Spleen (tissue), 11 donors: ENCODE measurements at regions not wholly inside any gene's neighbourhood (a gene's known extent, or its start where the extent isn't known, plus 50 kb on each side); places are given as distances from the start of the nearest gene placed in this dataset.
"Not testable (repeated sequence)": the region's sequence is repeated elsewhere in the genome, so short reads cannot be mapped to it uniquely, and the experiment has no call there.

ENCODE experiments used
- DNase-seq: peaks from one replicate; pipeline ENCODE4 v3.0.0-alpha.2; 2020
- H3K27ac ChIP-seq, 8 donors: fragments of 200-600 bp; sonication (generic) in 7 of 8; 1 replicate in 4 of 8; 2 replicates in 4 of 8; pipeline versions ENCODE4 v1.5.0 to v1.8.0; 2016 to 2021; ENCODE audit warnings: inconsistent platforms in 4 of 8, mild to moderate bottlenecking in 4 of 8, moderate library complexity in 1 of 8
- H3K27me3 ChIP-seq, 7 donors: fragments of 200-600 bp; sonication (generic) in 6 of 7; replicated peaks in 1 of 7; 1 replicate in 4 of 7; 2 replicates in 3 of 7; pipeline versions ENCODE4 v1.5.0 to v1.8.0; 2016 to 2021; ENCODE audit warnings: inconsistent platforms in 3 of 7, mild to moderate bottlenecking in 1 of 7
- H3K36me3 ChIP-seq, 6 donors: fragments of 200-600 bp; sonication (generic) in 5 of 6; 1 replicate in 4 of 6; 2 replicates in 2 of 6; pipeline versions ENCODE4 v1.5.0 to v1.8.0; 2016 to 2021; ENCODE audit warnings: inconsistent platforms in 2 of 6
- H3K4me1 ChIP-seq, 6 donors: fragments of 200-600 bp; sonication (generic) in 5 of 6; 1 replicate in 3 of 6; 2 replicates in 3 of 6; pipeline versions ENCODE4 v1.5.0 to v1.8.0; 2016 to 2021; ENCODE audit warnings: inconsistent platforms in 3 of 6
- H3K4me3 ChIP-seq, 8 donors: fragments of 200-600 bp; sonication (generic) in 7 of 8; 1 replicate in 4 of 8; 2 replicates in 4 of 8; pipeline versions ENCODE4 v1.5.0 to v1.8.0; 2016 to 2021; ENCODE audit warnings: inconsistent platforms in 4 of 8, mild to moderate bottlenecking in 4 of 8, moderate library complexity in 2 of 8
- H3K9me3 ChIP-seq, 8 donors: fragments of 200-600 bp; sonication (generic) in 7 of 8; 1 replicate in 4 of 8; 2 replicates in 4 of 8; pipeline versions ENCODE4 v1.5.0 to v1.8.0; 2016 to 2021; ENCODE audit warnings: inconsistent platforms in 4 of 8
- POLR2A ChIP-seq, 3 donors: fragments of 450-650 bp; IDR thresholded peaks; one replicate each; pipeline ENCODE4 v1.5.1; 2017; ENCODE audit warnings: antibody characterized with exemption in 3 of 3, mild to moderate bottlenecking in 1 of 3
- POLR2AphosphoS5 ChIP-seq, 3 donors: sonication (generic); formaldehyde crosslinking; IDR thresholded peaks; one replicate each; pipeline ENCODE4 v1.5.1; 2017; ENCODE audit warnings: antibody characterized with exemption in 3 of 3
- WGBS, 5 donors: extraction: QIAGEN DNeasy Blood & Tissue Kit in 3 of 5; methylation state at CpG; one replicate each; pipeline versions ENCODE4 v1.1.5 to v1.1.7; 2013 to 2018; 5-methylcytosine and 5-hydroxymethylcytosine counted together
- intact Hi-C: fragments of 100-400 bp; cut with DNase I; formaldehyde crosslinking; loops from one replicate; pipeline ENCODE4 v1.15.0; 2023; ENCODE audit warnings: low total_unique reads
- TF ChIP-seq, protein P1 (sequence below), 11 experiments: fragments of 200-600 bp in 7 of 11; fragments of 450-650 bp in 4 of 11; sonication (generic) in 4 of 11; IDR thresholded peaks in 8 of 11; conservative IDR thresholded peaks in 3 of 11; 1 replicate in 7 of 11; 2 replicates in 4 of 11; pipeline versions ENCODE4 v1.4.0 to v1.8.0; 2016 to 2021; ENCODE audit warnings: antibody characterized with exemption in 11 of 11, inconsistent platforms in 4 of 11, mild to moderate bottlenecking in 1 of 11
- donor health status: healthy with polysubstance abuse.
- donor health status: DM: no; HTN: no; CAD: no; lungs with moderate emphysema.
- donor health status: DM: no; HTN: no; CAD: no.
- donor health status: Bipolar disorder and iron deficiency.
- donor health status: healthy.
- donor health status: DM: no; HTN: no; CAD: no.
- donor health status: DM: yes; HTN: yes; CAD: no.

DNA sequence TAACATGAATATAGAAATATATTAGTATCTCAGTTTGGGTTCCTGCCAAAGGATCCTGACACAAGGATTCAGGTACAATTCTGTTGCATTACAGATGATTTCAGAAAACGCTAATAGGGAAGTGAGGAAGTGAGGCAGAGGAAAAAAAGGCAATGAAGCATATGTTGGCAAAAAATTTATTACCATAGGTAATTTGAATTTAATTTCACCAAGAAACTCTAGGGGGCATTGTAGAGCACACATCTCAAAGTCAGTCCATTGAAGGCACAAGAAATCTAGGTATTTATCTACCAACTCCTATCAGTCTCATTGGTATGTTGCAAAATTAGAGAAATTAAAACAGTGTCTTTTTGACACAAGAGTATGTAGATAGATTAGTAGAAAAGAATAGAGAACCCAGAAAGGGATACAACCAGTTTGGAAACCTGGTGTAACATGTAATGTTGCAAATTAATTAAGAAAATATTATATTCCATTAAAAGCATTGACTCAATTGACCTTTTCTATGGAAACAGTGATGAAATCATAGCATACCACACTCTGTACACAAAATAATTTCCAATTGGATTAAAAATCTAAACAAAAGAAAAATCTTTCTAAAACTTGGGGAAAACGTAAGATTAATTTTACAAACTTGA lies 104.9 kb upstream of the SNX7 start:
- intact Hi-C loops = no loop called here
- H3K4me1 ChIP-seq = no peaks in the 10 kb centered on the region
- WGBS, 5 donors = 41 to 48% (median 45%) methylated on average over 2 of the region's 2 CpGs
- H3K27me3 ChIP-seq = no peaks in the 10 kb centered on the region
- no peak overlapping the region for H3K27ac ChIP-seq
- H3K36me3 ChIP-seq = no peaks in the 10 kb centered on the region
- DNase-seq = no peak
- H3K4me3 ChIP-seq = no peak overlapping the region
- no peak for TF ChIP-seq POLR2AphosphoS5 (IDR thresholded peaks at IDR 0.05)
- TF ChIP-seq POLR2A (IDR thresholded peaks at IDR 0.05) = no peak
- TF ChIP-seq, protein P1, sequence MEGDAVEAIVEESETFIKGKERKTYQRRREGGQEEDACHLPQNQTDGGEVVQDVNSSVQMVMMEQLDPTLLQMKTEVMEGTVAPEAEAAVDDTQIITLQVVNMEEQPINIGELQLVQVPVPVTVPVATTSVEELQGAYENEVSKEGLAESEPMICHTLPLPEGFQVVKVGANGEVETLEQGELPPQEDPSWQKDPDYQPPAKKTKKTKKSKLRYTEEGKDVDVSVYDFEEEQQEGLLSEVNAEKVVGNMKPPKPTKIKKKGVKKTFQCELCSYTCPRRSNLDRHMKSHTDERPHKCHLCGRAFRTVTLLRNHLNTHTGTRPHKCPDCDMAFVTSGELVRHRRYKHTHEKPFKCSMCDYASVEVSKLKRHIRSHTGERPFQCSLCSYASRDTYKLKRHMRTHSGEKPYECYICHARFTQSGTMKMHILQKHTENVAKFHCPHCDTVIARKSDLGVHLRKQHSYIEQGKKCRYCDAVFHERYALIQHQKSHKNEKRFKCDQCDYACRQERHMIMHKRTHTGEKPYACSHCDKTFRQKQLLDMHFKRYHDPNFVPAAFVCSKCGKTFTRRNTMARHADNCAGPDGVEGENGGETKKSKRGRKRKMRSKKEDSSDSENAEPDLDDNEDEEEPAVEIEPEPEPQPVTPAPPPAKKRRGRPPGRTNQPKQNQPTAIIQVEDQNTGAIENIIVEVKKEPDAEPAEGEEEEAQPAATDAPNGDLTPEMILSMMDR (IDR thresholded peaks at IDR 0.05 in 8 of 11, conservative IDR thresholded peaks at IDR 0.05 in 3 of 11) = no peak
- H3K9me3 ChIP-seq = peaks cover 0 to under 1% (median 0%) of the 10 kb centered on the region in 8 donors

DNA sequence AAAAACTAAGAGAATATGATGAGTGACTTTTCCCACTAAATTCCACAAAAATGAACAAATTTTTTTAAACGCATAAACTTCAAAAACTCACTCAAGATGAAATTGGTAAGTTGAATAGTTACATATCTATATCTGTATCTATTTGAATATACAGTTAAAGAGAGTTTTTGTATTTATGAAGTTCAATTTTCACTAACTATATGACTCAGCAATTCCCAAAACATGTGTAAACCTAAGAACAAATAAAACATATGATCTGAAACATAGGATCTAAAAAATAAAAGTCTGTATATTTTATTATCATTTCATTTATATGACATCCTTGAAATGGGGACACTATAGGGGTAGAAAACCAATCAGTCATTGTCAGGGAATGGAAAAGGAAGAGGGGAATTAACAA lies 105.7 kb upstream of the SNX7 start:
- DNase-seq = no peak
- intact Hi-C loops = no loop called here
- no peak overlapping the region for H3K27ac ChIP-seq
- TF ChIP-seq POLR2A (IDR thresholded peaks at IDR 0.05) = no peak
- TF ChIP-seq, protein P1 (IDR thresholded peaks at IDR 0.05 in 8 of 11, conservative IDR thresholded peaks at IDR 0.05 in 3 of 11) = no peak
- no peak for TF ChIP-seq POLR2AphosphoS5 (IDR thresholded peaks at IDR 0.05)
- no peaks in the 10 kb centered on the region for H3K36me3 ChIP-seq
- WGBS, 5 donors = 85 to 96% (median 86%) methylated on average over 1 of the region's 1 CpG
- peaks cover 0 to 5% (median 0%) of the 10 kb centered on the region in 8 donors for H3K9me3 ChIP-seq
- no peak overlapping the region for H3K4me3 ChIP-seq
- H3K27me3 ChIP-seq = no peaks in the 10 kb centered on the region
- H3K4me1 ChIP-seq = no peaks in the 10 kb centered on the region

DNA sequence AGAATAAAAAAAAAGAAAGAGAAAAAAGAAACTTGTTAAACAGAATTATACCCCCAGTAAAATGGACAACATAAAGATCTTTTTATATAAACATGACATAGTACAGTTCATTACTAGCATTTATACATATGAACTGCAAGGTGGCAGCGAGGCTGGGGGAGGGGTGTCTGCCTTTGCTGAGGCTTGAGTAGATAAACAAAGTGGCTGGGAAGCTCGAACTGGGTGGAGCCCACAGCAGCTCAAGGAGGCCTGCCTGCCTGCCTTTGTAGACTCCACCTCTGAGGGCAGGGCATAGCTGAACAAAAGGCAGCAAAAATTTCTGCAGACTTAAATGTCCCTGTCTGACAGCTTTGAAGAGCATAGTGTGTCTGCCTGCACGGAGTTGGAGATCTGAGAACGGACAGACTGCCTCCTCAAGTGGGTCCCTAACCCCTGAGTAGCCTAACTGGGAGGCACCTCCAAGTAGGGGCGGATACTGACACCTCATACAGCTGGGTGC lies 108.9 kb upstream of the SNX7 start:
- H3K9me3 ChIP-seq, H3K27me3 ChIP-seq, H3K27ac ChIP-seq, intact Hi-C loops, H3K4me1 ChIP-seq, DNase-seq, H3K36me3 ChIP-seq, H3K4me3 ChIP-seq: not testable (repeated sequence)
- 32 to 51% (median 46%) methylated on average over 5 of the region's 5 CpGs for WGBS, 5 donors

DNA sequence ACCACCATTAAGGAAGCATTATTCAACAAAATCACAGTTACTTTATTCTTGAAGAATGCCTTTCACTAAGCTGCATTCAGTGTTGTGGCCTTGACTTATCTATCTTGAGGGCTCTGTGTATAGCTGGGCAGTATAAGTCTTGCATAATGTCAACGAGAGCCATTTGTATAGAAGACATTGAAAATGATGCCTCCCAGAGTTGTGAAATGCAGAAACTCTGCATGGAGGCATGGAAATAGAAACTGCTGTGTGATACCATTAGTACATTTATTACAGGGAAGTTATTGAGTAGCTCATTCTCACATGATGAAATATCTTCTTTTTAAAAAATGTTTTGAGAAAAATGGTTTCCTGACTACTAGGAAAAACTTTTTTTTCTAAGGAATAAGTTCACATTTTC lies 111.4 kb upstream of the SNX7 start:
- 54 to 71% (median 62%) methylated on average over 1 of the region's 1 CpG for WGBS, 5 donors
- intact Hi-C loops = no loop called here
- DNase-seq = no peak

More for the DNA sequence above, 111.4 kb upstream of the SNX7 start:
- peaks cover 0 to 5% (median 0%) of the 10 kb centered on the region in 8 donors for H3K9me3 ChIP-seq
- no peak overlapping the region for H3K27ac ChIP-seq
- no peak for TF ChIP-seq POLR2AphosphoS5 (IDR thresholded peaks at IDR 0.05)
- TF ChIP-seq, protein P1 (IDR thresholded peaks at IDR 0.05 in 8 of 11, conservative IDR thresholded peaks at IDR 0.05 in 3 of 11) = no peak
- no peak for TF ChIP-seq POLR2A (IDR thresholded peaks at IDR 0.05)
- no peak overlapping the region for H3K4me3 ChIP-seq
- H3K4me1 ChIP-seq = no peaks in the 10 kb centered on the region
- H3K27me3 ChIP-seq = no peaks in the 10 kb centered on the region
- H3K36me3 ChIP-seq = no peaks in the 10 kb centered on the region
